ENCODE measurements at regions not wholly inside any gene's neighbourhood (a gene's known extent, or its start where the extent isn't known, plus 50 kb on each side); places are given as distances from the start of the nearest gene placed in this dataset.
"Not testable (repeated sequence)": the region's sequence is repeated elsewhere in the genome, so short reads cannot be mapped to it uniquely, and the experiment has no call there.

DNA sequence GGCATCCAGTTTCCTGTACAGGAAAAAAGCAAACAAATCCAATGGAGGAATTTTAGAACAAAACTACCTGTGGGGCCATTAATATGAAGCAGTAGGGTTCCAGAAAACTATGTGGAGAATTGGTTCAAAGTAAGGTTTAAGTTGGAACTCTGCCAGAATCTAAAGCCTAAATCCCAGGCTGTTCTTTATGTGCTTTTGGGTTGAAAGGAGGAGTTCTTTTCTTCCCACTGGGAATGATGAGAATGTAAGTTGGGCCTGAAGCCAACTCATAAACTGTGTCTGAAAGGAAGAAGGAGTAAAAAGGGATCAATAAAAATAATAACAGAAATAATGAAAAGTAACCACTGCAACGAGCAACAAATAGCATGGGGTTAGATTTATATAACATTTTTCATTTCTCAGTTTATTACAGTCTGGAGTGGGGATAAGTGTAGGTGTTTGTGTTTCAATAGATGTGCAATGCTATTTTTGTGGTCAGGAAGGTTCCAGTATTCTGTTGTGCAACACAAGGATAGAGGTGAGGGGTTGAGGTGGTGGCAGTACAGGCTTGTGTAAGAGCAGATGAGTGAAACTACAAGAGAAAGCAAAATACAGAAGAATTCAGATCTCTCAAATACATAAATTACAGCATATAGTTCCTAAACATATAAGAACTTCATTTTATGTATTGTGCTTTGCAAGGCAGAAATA, 373.6 kb downstream of the EMP1 start:
- no peak for DNase-seq (ENCODE audit: low read depth in 1 of 2, low spot score in 1 of 2)

DNA sequence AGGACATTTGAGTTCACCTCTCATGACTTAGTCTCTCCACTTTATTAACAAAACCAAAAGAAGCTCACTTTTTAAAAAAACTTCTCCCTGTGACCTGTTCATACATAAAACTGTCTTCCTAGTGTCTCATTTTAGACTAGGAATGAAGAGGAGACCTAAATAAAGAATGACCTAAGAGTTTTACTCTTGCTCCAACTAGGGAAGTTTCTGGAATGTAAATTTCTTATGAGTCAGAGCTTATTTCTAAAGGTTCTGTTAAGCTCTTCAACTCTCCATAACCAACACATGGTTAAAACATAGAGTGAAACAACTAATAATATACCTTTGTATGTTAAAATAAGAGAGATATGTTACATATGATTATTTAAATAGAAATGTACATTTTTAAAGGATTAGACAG, 369.8 kb downstream of the EMP1 start:
- no peak for DNase-seq (ENCODE audit: low read depth in 1 of 2, low spot score in 1 of 2)

DNA sequence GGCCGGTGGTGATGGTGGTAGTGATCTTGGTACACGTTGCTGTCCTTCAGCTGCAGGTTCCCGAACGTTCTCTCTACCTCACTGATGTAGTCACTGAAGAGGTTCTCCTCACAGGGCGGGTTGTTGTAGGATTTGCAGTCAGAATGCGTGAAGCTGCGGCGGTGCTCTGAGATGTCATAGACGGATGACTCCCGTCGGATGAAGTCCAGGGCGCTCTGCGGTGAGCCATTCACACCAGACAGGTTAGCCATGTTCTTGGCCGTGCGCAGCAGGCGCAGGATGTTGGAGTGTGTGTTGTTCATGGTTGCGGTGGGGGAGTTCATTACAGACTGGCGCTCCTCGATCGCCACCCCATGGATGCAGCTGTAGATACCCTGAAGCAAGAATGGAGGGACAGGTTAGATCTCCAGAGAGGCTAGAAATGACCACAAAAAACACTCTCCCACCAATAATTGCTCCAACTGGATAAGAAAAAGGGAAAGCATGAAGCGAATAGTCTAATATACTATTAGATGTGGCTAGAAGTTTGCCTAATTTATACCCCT, 367.8 kb downstream of the EMP1 start:
- no peak for DNase-seq (ENCODE audit: low read depth in 1 of 2, low spot score in 1 of 2)

DNA sequence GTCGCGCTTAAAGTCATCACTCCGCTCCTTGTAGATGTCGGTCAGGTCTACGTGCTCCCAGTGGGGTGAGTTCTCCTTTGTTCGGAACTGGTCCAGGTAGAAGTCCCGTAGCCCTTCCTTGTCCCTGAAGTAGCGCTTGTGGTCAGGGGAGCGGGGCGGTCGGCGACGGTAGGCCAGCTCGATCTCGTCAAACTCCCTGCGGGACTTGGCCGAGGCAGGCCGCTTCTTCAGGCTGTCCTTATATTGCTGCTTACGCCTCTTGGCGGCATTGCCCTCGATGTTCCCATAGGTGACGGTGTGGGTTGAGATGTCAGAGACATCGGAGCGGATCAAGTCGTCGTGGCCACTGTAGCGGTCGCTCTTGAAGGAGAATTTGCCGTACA, 367.2 kb downstream of the EMP1 start:
- no peak for DNase-seq (ENCODE audit: low read depth in 1 of 2, low spot score in 1 of 2)

DNA sequence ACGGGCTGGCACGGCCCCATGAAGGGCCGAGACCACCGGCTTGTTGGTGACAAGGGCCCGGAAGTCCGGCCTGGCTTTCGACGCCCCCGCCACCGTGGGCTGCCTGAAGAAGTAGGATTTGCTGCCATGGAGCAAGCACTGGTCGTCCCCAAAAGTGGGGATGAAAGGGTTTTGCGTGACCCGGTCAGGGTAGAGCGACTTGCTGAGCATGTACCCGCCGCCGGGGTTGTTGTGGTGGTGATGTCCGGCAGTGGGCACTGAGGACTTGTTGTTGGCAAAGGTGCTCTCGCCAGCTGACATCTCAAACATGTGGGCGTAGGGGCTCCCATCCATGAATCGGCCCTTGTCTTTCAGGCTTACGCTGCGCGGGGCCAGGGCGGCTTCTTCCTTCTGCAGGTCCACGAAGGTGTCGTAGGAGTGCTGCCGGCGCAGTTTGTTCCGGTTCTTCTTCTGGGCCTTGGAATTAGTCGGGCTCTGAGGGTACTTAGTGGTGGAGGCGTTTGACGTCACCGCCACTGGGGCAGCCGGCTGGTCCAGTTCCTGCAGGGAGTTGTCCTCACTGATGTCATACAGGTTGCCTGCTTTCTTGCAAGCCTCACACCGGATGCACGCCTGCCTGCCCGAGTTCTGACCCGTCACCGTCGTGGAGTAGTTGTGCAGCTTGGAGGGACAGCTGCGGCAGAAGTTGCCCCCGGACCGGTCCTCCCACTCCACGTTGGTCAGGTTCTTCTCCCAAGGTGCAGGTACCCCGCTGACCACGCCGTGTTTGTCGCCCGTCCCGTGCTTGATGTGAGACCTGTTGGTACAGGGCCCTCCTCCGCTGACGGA, 366.6 kb downstream of the EMP1 start:
- DNase-seq (ENCODE audit: low read depth in 1 of 2, low spot score in 1 of 2), result no peak

DNA sequence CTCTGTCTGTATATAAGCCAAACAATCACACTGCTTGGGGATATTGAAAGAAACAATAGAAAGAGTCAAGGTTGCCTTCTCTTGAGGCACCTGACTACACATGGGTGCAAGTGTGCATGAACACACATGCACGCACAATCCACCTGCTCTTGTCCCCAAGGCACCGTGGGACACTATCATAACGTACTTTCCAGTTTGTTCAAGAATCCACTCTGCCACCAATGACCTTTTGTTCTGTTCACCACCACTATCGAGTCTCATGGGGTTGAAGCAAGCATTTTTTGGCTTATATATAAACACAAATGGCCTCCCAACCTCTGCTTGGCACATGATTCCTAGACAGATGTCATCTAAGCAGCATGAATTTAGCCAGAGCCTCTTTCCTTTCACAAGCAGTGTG, 365.4 kb downstream of the EMP1 start:
- DNase-seq (ENCODE audit: low read depth in 1 of 2, low spot score in 1 of 2), result no peak

DNA sequence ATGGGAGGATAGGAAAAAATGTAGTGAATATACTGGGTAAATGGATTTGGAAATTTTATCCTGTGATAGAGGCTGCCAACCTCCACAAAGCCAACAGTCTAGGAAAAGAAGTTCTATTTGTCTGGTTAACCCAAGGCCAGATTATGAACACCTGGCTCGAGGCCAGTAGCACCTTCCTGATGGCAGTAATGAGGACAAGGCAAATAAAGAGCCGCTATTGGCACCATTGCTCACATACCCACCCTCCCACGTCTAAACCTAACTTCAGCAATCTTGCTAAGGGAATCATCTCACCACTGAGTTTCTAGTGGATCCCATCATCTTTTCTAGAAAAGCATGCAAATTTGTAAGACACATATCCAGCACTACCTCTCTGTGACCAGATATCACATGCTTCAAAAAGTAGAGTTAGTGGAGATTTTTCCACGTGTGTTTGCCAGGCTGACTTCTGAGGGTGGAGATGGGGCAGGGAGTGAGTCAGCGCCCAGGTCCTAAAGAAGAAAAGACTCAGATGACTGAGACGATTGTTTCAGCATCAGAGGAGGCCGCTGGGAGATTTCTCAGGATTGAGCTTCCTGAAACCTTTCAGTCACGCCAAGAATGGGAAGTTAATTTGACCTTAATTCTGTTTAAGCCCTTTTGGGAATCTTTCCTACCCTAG, 362.9 kb downstream of the EMP1 start:
- no peak for DNase-seq (ENCODE audit: low read depth in 1 of 2, low spot score in 1 of 2)

DNA sequence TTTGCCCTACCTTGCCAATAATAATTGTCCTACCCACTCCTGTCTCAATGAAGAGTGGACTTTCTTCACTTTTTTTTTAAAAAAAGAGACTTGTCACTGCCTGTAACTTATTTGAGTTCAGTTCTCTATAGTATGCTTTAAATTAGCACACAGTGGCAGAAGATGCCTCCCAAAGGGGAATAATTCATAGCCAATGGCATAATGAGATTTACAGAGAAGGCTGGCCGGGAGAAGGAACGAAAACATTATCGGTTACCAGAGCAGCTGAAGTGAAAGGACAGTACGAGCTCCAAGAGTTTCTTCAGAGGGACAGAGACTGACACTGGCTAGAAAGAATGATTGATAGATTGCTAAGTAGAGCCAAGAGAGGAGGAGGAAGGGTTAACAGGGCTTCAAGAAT, 356.3 kb downstream of the EMP1 start:
- no peak for DNase-seq (ENCODE audit: low read depth in 1 of 2, low spot score in 1 of 2)

DNA sequence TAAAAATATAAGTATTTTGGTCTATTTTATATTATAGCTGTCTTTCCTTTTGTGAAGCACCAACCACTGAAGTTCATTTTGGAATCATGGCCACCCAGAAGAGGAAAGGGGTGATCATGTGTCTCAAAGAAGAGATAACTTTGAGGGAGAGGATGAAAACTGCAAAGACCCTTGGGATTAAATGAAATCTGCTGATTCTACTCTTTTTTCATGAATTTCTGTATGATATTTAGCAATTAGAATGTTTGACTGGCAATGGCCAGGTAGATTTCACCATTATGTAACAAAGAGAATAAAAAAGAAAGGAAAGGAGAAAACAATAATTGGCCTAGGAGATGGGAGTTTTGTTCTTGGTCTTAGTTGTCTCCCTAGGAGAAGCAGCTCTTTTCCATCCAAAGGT, 350.8 kb downstream of the EMP1 start:
- no peak for DNase-seq (ENCODE audit: low read depth in 1 of 2, low spot score in 1 of 2)

DNA sequence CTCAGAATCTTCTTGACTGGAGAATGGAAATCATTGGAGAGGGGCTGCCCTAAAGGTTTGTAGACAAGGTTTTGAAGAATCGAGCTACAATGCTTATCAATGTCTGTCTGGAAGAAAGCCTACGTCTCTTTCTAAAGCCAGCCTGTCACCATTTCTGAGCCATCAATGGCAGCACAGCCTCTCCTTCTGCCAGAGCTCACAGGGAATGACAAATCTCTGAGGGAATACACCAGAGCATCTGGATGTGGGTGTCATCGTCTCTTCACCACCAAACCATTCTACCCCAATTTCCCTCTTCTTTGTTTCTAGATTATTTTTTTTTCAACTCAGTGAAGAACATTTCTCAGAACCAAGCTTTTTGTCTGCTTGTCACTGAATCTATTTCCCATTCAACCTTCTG, 349.7 kb downstream of the EMP1 start:
- no peak for DNase-seq (ENCODE audit: low read depth in 1 of 2, low spot score in 1 of 2)

DNA sequence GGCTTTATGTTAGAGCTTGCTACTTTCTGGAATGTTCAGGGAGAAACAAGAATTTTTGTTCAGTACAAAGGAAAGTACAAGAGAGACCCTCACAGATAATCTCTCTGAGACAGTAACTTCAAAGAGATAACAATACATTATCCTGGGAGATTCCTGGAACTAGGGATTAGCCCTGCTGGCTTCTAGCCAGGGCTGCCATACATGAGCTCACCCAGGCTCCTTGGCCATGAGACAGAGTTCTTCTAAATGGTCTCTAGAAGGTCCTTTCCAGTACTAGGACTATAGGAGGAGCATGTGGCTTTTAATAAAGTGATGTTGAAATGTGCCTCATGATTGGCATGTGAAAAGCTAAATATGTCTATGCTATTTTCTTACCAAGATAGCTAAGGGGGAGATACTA, 342.5 kb downstream of the EMP1 start:
- no peak for DNase-seq (ENCODE audit: low read depth in 1 of 2, low spot score in 1 of 2)

DNA sequence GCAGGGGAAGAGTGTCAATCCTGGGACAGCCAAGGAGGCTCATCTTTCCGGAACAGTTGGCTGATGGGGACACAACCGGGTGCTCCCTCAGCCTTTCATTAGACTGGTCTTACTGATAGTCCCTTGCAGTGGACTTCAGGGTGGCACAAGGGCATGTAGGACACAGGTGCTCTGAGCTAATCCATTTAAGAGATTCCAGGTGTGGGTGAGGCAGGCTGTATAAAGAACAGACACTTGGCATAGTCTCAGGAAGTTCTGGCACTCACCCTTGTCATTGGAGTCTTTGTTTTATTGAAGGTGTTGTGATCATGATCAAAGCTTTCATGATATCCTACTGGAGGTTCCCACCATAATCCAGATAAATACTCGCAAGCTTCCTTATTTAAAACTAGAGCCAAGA, 341.6 kb downstream of the EMP1 start:
- DNase-seq (ENCODE audit: low read depth in 1 of 2, low spot score in 1 of 2), result no peak

DNA sequence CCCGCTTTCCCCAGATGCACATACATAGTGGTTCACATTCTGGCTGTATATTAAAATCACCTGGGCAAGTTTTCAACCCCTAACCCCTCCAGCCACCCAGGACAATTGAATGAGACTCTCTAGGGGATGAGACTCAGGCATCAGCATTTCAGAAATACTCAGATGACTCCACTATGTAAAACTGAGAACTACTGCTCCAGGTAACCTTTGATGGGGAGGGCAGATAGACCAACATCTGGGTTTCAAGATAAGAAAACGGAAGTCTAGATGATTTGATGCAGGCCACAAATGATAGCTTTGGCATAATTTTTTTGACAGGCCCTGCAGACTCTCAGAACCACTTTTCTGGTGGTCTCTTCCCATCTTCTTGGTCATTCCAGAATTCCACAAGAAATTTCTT, 341.1 kb downstream of the EMP1 start:
- no peak for DNase-seq (ENCODE audit: low read depth in 1 of 2, low spot score in 1 of 2)

DNA sequence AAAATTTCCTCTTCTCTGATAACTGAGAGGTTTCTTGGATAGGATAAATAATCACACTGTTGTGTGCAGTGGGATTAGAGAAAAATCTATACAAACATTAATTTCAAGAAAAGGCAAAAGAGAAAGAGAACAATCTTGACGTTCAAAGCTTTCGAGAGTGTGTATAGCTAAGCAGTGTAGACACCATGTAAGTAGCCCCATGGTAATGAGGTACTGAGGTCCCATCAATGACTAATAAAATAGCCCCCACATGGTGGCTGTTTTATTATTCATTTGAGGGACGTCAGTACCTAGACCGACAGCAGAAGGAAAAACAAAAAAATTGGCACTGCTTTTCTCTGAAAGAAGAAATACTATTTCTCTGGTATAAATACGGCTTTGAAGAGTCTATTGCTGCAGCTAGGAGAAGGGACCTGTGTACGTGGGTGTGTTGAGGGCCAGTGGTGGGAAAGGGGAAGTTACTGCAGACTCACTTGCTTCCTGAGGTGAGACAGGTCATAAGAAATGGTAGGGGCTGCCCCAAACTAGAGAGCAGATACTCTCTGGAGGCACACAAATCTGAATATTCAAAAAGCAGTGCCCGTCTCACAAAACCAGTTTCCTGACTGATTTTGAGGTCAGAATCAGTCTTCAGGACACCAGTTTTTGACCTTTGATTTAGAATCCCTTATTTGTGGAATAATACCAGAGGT, 339.8 kb downstream of the EMP1 start:
- DNase-seq (ENCODE audit: low read depth in 1 of 2, low spot score in 1 of 2), result no peak

DNA sequence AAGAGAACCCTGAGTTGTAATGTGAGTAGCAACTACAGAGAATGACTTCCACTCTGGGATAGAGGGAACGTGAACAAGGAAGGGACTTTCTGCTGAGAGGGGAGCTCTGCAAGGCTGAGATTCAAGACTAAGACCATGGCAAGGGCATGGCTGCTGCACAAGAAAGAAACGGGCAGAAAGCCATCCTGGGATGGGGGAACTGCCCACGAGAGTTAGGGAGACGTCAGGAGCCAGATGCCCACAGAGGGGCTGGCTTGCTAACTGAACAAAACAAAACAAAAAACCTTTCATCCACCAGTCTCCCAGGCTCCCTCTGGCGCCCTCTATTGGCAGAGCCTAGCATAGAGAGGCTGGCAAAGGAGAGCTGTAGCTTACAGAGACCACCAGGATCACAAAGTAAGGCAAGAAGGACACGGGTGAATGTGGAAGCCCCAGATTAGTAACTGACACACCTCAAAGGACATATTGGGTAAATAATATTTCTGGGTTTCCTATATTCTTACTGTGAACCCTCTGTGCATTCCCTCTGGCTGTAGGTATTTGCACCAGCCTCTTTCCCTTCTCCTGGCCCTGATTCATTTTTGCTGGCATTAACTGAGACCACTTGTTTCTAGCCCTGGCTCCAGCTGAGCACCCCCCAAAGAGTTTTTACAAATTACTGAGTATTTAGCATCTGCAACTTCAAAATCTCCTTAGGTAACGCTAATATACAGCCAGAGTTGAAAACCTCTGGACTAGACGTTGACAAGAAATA, 338.3 kb downstream of the EMP1 start:
- DNase-seq (ENCODE audit: low read depth in 1 of 2, low spot score in 1 of 2), result no peak

DNA sequence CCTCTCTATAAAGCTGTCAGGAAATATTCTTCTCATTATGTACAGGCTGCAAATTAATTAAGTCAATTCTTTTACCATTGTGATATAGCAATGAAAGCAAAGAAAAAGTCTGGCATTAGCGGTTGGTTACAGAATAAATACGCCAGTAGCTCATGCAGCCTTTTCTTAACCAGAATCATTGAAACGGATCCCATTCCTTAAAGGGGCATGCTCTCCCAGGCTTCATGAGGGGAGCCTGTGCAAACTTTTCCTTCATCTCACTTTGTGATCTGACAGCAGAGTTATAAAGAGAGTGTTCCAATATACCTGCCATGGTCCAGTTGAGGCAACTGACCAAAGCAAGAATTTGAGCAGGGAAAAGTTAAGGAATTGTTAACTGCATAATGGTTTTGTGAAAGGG, 337.7 kb downstream of the EMP1 start:
- no peak for DNase-seq (ENCODE audit: low read depth in 1 of 2, low spot score in 1 of 2)

DNA sequence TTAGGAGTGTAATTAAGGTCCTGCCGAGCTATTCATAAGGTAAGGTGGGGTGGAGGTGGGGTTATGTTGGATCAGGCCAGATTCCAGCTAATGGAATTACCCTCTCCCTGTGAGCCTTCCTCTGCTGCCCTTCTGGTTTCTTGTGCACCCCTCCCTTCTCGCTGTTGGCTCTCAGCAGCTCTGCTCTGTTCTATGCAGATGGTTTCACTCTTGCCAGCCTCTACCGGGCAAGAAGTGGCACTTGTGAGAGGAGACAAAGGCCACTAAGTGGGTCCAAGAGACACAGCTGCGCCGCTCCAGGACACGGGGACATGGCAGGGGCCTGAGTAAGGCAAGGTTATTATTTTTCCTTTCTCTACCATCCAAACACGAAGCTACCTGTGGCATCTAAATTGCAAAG, 334.4 kb downstream of the EMP1 start:
- DNase-seq (ENCODE audit: low read depth in 1 of 2, low spot score in 1 of 2), result no peak

DNA sequence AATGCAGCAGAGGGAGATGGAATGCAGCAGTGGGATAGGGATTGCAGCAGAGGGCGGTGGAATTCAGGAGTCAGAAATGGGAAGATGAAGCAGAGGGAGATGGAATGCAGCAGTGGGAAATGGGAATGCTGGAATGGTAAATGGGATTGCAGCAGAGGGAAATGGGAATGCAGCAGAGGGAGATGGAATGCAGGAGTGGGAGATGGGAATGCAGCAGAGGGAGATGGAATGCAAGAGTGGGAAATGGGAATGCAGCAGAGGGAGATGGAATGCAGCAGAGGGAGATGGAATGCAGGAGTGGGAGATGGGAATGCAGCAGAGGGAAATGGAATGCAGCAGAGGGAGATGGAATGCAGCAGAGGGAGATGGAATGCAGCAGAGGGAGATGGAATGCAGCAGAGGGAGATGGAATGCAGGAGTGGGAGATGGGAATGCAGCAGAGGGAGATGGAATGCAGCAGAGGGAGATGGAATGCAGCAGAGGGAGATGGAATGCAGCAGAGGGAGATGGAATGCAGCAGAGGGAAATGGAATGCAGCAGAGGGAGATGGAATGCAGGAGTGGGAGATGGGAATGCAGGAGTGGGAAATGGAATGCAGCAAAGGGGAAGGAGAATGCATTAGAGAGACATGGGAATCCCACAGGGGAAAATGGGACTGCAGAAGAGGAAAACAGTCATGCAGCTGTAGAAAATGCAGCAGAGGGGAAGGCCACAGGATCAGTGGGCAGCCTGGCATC, 329.8 kb downstream of the EMP1 start:
- DNase-seq (ENCODE audit: low read depth in 1 of 2, low spot score in 1 of 2), result not testable (repeated sequence)

DNA sequence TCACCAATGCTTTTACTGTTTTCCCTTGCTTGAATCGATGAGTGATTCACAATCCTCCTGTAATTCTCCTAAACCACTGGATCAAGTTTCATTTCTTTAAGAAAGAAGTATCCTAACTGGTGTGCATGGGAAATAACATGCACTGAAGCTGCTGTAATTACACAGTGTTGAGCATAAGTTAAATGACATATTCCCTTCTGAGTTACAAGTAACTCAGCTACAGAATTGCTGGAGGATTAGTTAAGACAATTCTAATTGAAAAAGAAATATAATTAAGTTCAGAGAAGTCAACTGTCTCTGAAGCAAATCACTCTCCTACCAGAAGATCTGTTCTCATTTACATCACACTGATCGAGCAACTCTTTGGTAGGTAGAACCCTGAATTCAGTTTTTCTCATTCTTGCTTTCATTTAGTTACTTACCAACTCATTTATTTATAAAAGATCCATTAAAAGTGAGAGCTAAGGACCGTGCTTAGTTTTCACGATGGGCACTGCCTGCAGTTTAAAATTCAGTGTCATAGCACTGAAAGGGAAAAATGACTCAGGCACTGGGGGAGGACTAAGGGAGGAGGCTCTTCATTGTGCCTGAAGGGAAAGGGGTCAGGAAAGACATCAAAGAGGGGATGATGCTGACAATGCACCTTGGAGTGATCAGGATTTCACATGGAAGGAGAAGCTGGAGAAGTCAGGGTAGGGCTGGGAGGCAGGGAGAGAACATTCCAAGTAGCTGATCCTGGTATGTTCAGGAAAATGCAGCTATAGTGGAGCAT, 327.2 kb downstream of the EMP1 start:
- DNase-seq (ENCODE audit: low read depth in 1 of 2, low spot score in 1 of 2), result no peak

All from activated T-helper 1 cell treated with anti-CD3 and anti-CD28 coated beads, Interleukin-2, amount 50 U/mL, for 16 hours (primary cell).